GM21390 (cell line): ENCODE measurements at regions not wholly inside any gene's neighbourhood (a gene's known extent, or its start where the extent isn't known, plus 50 kb on each side); places are given as distances from the start of the nearest gene placed in this dataset.

Experiments used
- ATAC-seq: cut with Tn5 transposase; IDR thresholded peaks from one replicate; pipeline ENCODE4 v1.9.1; 2021; ENCODE audit not compliant: unreplicated experiment

DNA sequence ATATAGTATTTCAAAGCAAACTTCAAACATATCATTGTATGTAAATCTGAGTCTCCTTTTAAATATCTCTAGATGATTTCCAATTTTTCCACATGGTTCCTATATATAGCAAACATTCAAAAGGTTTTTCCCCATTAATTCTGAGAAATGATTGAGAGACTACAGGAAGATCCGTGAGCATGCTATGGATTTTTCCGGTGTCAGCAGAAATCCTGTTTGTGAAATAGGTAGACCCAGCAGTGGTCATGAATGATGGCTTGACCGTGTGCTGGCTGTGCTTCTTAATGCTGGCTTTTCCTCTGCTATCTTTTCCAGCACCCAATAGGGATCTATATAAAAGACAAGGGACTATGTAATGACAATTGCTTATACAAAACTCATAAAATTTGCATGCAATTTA lies 485.3 kb downstream of the PSAT1 start:
- no peak for ATAC-seq

DNA sequence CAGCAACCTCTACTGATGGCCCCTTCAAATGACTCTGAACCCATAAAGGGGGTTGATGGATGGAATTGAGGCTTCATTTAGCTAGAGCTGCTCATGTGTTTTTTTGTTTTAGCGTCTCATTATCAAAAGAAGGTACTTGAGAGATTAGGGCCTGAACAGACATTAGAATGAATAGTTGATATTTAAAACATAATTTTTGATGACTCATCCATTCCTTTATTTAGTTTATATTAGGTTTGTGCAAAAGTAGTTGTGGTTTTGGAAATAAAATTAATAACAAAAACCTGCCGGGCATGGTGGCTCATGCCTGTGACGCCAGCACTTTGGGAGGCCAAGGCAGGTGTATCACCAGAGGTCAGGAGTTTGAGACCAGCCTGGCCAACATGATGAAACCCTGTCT lies 485.9 kb downstream of the PSAT1 start:
- no peak for ATAC-seq

DNA sequence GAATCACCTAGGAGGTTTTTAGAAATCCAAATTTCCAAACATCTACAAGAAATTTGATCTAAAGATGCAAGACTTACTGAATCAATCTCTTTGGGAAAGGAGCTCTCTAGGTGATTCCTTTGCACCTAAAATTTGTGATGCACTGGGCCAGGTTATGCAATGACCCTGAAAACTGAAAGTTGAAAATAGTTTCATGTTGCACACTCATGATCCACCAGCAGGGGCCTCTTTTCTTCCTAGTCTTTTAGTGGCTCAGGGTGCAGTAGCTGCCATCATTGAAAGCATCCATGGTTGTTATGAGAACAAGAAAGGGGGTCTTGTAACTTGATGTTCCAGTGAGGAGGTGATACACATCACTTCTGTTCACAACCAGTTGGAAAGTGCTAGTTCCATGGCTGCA lies 486.8 kb downstream of the PSAT1 start:
- peak; percentile 71 for ATAC-seq

DNA sequence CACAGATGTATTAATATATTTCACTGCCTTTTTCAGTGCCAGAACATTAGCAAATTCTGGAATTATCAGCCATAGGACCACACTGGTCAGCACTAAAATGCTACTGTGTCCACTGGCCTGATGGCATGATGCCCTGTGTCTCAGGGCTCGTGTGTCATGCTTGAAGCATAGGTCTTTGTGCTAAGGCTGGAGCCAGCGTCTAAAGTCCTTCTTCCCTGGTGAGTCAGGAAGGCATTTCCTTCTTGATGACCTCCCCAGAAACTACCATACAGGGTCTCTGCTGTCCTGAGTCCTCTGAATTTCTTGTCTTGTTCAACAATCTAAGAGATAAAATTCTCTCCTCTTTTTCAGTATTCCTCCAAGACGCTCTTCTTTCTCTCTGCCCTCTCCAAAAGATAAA lies 489.9 kb downstream of the PSAT1 start:
- ATAC-seq: no peak

DNA sequence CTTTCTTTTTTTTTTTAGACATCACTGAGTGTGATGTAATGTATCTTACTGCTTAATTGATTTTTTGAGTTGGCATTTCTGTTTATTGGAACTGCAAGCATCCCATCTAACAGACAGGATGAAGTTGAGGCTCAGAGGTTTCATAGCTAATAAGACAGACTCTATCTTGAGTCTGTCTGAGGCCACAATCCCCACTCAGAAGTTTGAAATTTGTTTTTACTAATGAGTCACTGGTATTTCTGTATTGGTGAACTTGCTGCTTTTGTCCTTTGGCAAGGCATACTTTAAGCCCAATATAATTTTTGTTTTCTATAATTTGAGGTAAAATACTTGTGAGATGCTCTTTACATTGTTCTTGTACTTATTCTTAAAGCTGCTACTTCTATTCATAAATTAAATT lies 491.2 kb downstream of the PSAT1 start:
- no peak for ATAC-seq

DNA sequence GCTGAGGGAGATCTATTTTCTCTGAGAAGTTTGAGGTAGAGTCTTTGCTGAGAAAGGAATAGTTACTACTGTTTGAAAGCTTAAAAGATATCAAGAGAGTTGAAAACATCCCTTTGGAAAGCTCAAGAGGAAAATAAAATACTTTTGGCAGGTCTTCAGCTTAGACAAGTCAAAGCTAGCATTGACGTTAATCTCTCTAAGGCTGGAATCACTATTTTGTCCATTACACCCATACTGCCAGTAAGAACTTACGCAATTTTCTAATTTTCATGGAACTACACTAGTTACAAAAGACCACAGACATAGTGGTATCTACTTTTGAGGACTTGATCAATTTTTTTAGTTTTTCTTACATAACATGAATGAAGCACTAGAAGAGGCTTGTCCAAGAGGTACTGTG lies 494.9 kb downstream of the PSAT1 start:
- ATAC-seq: no peak

DNA sequence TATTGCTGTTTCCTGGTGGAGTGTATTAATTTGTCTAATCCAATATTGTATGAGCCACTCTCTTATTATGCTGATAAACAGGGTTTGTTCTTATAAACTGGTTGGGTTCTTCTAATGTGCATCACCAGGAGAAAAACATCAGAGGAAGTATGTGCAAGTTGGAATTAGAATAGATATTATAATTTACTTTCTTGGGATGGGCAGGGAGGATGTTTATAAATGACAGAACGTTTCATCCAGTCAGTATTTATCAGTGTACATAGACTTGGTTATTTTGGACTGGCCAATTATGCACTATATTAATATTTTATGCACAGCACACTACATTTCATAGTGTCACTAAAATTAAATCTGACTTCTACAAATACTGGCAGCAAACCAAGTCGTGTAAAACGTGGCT lies 495.8 kb downstream of the PSAT1 start:
- ATAC-seq: no peak

DNA sequence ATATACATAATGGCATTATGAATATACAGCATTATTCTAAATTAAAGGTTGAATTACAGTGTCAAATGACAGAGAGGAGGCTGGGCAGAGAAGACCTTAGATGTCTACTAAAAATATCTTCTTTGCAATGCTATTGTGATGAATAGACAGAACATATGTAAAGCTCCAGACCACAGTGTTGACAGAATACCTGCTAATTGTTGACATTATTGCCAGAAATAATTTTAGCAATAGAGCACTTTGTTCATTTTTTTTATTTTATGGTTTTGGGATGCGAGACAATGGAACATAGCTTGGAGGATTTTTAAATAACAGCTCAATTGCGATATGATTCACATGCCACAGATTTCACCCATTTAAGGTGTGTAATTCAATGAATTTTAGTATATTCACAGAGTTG lies 508.8 kb downstream of the PSAT1 start:
- ATAC-seq: no peak

DNA sequence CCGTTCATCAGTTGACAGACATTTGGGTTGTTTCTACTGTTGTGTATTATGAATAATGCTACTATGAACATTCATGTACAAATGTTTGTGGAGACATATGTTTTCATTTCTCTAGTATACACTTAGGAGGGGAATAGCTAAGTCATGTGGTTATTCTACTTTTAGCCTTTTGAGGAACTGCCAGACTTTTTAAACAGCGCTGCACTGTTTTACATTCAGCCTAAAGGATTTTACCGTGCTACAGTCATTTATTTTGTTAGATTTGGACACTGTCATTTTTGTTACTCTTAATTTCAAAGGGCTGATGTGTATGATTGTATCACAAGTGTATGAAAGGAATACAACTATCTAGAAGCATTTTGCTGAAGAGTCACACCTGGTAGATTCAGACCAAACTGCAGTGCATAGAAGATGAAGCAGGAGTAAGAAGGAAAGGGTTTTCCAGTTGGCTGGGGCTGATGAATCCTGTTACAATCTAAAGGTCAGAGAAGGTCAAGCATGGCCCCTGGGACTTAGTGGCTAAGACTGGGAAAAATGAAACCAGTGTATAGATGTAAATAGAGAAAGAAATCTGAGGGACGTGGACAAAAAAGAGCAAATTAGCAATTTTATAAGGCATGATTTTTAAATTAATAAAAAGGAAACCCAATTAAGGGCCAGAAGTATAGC lies 509.7 kb downstream of the PSAT1 start:
- ATAC-seq: no peak

DNA sequence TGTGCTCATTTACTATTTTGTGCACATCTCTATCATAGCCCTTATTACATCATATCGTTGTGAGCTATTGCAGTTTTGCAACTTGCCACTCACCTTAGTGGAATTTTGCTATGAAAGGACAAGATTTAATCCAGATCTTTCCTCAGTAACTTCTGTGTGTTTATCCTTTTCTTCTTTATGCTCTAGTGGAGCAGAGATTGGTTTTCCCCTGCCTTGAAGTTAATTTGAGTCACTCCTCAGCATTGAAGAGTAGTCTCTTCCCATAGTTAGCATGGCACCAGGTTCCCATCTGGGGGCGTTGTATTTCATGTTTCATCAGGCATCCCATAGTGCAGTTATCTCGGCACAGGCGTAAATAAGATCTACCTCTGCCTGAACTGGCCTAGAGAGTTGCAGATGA lies 510.4 kb downstream of the PSAT1 start:
- ATAC-seq: no peak

DNA sequence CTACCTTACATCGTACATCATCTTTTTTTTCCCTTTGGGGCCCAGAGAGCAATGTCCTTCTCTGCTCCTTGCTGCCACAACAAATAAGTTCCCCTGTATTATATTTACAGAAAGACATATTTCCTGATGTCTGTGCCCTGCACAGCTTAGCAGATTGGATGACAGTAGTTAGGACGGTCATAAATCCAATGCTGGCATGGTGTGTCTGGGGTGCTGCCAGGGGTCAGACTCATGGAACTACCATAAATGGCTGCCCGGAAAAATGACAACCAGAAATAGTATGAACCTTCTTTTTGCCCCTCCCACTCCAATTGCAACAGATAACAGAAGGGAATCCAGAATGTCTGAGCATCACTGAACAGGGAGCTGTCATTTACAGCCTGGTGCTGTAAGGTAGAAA lies 511.1 kb downstream of the PSAT1 start:
- no peak for ATAC-seq

DNA sequence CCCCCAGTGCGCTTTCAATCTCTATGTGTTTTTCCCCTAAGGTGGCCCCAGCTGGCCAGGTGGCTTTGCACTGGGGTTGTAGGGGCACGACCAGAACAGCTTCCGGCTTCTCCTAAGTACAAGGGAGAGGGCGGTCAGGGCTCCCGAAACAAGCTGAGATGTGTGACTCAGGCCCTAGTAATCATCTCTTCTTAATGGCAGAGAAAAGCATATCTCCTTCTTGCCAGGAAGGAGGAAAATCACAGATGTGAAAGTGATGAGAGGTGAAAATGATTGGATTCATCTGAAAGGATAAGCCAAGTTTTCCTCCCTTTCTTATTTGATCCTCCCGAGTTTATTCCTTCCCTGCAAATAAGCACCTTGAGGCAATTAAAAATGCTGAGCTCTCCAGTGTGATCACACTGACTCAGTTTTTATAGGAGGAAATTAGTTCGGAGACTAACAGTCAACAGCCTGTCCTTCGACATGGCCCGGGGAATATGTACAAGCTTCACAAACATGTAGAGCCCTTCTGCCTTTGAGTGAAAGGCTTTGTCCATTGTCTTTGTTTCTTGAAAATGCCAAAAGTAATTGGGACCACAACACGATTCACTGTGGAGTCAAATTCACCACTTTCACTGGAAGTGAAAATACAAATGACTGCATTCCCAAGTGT lies 514.8 kb downstream of the PSAT1 start:
- no peak for ATAC-seq

DNA sequence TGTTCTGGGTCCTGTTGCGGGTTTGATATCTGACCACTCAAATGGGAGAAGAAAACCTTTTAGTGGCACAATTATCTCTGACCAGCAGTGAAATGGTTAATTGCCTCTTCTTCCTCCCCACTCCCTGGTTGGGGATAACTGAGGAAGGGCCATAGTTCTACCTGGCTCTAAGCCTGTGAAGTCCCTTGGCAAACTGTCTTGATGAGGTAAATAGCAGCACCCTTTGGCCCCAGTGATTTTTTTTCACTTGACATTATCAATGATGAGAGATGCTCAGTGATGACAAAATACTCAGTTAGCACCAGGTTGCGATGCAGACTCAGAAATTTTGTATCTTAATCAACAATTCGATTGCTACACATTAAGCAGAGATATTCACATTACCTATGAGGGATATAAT lies 515.7 kb downstream of the PSAT1 start:
- no peak for ATAC-seq

DNA sequence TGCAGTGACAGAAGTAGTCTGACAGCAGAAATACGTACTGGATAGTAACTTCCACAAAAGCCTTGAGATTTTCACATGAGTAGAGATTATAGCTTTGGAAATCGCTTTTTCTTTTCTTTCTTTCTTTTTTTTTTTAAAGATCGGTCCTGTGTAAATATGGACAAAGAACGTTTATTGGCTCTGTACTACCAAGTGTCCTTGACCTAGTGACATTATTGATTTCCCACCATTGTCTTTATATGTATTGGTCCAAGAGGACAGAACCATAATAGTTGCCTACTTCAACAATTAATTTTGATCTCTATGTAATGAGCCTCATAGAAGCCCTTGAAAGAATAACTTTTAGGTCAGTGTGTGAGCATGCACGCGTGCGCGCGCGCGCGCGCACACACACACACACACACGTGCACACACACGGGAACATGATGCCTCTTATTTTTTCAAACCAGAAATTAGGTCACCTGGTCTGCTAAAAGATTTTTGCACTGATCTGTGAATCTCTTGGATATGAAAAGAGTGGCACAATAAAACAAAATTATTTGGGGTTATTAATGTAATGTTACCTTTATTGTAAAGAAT lies 516.8 kb downstream of the PSAT1 start:
- ATAC-seq: no peak

DNA sequence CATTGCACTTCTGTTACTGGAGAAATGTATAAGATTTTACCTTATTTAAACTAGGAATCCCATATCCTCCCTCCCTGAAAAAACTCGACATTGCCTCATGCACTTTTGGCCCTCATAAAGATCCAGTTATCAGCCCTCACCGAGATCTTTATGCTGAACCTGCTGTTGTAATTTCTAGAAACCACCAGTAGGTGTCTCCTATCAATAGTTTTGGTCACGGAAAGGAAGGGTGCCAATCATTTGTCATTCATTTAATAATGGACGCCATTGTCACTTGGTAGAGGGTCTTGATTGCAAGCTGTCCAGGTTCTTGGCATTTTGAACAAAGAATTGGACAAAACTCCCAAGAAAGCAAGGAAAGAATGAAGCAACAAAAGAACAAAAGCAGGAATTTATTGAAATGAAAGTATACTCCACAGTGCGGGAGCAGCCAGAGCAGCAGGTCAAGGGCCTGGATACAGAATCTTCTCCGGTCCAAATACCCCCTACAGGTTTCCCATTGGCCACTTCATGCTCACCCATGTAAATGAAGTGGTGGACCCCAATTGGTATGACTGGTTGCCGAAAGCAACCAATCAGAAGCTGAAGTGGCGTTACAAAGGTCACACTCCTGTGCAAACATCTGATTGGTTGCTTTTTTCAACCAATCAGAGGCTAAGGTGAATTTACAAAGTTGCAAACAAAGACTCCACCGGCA lies 524.3 kb downstream of the PSAT1 start:
- ATAC-seq: peak; percentile 84

DNA sequence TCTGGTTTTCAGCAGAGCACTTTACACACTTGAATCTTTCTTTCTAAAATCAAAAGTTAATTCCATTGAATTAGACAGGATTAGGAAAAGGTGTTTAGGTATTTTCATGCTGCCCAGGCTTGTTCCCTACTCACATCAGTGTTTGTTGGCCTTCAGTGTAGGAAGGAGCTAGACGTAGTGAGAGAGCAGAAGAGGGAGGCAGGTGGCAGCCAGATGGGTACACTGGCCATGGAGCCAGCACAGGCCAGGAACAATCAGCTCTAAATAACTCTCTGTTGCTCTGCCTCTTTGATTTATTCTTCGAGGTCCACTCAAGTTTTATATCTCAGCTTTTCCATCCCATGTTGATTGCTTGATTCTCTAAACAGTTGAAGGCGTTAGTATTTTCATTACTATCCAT lies 529.6 kb downstream of the PSAT1 start:
- no peak for ATAC-seq

DNA sequence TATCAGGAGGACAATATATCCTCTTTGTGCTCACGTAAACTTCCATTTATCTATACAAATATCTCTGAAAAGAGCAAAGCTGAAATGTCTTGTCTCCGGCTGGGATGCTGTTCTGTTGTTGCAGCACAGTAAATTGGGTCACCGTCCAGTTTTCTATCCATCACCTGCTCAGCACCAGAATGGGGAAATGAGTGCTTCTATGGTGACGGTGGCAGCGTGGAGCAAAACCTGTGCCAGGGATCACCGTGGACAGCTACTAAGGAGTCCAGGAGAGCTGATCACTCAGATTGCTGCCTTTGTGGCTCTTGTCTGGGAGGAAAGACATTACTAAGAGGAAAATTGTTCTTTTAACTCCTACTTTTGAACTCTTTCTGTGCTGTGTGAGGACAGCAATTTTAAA lies 531.6 kb downstream of the PSAT1 start:
- no peak for ATAC-seq

DNA sequence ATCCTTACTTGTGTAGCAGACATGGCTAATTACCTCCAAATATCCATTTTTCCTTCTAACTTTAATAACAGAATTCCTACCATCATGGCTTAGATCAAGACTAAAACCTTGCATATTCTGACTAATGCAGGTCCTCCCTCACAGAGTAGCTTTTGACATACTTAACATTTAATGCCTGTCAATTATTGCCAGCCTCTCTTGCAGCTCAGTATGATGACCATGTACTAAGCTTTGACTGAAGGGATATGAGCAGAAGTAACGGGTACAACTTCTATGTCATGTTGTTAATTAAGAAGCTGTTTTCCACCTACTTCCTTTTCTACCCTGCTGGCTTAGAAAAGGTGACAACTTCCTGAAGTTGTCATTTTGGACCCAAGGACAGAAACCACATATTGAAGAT lies 533.4 kb downstream of the PSAT1 start:
- no peak for ATAC-seq

DNA sequence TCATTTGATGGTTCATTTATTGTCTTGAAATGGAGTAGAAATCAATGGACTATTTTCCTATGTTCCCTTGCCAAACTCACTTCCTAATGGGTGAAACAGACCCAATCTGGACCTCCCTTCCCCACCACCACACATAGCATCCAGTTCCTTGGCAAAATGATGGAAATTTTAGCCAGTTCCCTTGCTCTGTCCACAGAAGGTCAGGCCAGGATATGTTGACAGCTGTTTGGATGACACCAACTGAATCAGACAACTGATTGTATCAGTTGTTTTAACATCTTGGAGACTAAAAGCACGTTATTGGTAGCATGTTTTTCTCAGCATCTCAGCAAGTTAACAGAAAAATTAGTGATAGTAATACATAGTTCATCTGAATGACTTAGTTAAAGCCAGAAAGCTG lies 534.8 kb downstream of the PSAT1 start:
- no peak for ATAC-seq

DNA sequence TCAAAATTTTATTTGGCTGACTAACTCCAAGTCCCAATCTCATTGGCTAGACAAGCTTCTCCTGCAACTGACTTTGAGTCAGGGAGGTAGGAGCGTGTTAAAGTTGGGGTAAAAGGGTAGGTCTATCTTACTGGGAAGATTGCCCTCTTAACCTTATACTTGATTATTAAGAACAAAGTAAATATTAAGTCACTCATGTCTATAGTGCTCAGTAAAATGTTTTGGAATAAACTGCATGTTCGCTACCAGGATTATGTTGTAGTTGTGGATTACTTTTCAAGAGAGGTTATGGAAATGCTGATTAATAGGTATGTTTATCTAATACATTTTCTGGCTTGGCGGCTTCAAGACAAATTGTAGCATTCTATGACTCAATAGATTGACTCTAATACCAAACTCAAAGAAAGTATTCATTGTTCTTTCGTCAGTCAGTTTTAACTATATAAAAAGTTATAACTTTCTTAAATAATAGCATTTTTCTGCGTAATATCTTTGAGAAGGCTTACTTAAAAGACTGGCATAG lies 539.1 kb downstream of the PSAT1 start:
- no peak for ATAC-seq

DNA sequence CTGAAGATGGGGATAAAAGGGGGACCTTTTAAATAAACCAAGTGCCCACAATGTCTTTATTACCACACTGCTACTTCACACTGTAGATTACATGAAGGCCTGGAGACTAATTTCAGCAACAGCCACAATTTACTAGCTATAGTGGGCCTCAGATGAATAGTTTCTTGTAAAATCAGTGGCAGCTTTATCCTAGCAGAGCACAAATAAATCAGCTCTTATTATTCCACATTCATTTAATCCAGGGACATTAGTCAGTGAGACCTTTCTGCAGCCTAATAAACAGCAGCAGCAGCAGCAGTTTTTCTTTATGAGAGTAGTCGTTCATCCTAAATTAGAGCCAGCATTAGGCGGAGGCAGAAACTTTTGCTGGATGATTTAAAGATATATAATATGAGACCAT lies 542.3 kb downstream of the PSAT1 start:
- no peak for ATAC-seq

DNA sequence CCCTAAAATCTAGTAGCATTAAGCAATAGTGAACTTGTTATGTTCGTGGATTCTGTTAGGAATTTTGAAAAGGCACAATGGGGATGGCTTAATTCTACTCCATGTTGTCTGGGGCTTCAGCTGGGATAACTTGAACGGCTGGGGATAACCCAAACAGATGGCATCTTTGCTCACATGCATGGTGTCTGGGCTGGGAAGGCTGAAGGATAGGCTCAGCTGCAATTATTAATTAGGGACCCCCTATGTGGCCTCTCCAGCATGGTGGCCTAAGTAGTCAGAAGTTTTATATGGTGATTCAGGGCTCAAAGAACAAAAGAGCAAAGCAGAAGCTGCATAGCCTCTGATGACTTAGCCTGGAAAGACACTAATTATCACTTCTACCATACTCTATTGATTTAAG lies 551.1 kb downstream of the PSAT1 start:
- ATAC-seq: no peak
